Right atrium auricular region (tissue), 2 donors: ENCODE measurements at regions not wholly inside any gene's neighbourhood (a gene's known extent, or its start where the extent isn't known, plus 50 kb on each side); places are given as distances from the start of the nearest gene placed in this dataset.

Experiments
- DNase-seq: peaks from one replicate; pipeline ENCODE4 v3.0.0-alpha.2; 2019; ENCODE audit warnings: low spot score
- H3K27ac ChIP-seq, 2 donors: fragments of 200-600 bp; sonication (generic); 1 replicate in 1 of 2; 2 replicates in 1 of 2; pipeline ENCODE4 v1.5.1; 2016 to 2019
- H3K27me3 ChIP-seq, 2 donors: fragments of 200-600 bp; sonication (generic); one replicate each; pipeline versions ENCODE4 v1.5.1 to v1.6.0; 2017 to 2019
- H3K36me3 ChIP-seq: fragments of 200-600 bp; sonication (generic); one replicate; pipeline ENCODE4 v1.5.1; 2016
- H3K4me1 ChIP-seq, 2 donors: fragments of 200-600 bp; sonication (generic); one replicate each; pipeline versions ENCODE4 v1.5.1 to v1.6.0; 2017 to 2019
- H3K4me3 ChIP-seq, 2 donors: fragments of 200-600 bp; sonication (generic); 1 replicate in 1 of 2; 2 replicates in 1 of 2; pipeline ENCODE4 v1.5.1; 2017 to 2019; ENCODE audit warnings: mild to moderate bottlenecking in 1 of 2, moderate library complexity in 1 of 2
- H3K9me3 ChIP-seq, 2 donors: fragments of 200-600 bp; sonication (generic); one replicate each; pipeline ENCODE4 v1.5.1; 2019
- CTCF ChIP-seq, 2 donors: fragments of 200-600 bp; sonication (generic); IDR thresholded peaks; one replicate each; pipeline ENCODE4 v1.5.1; 2019; ENCODE audit warnings: antibody characterized with exemption in 2 of 2

- Histone ChIP-seq H3K27ac (peak overlapping the region in 1 of 2 donors; percentile 60), H3K27me3 (no peaks in the 10 kb centered on the region), H3K36me3 (no peaks in the 10 kb centered on the region), H3K4me1 (peaks cover 0 to 34% of the 10 kb centered on the region in 2 donors), H3K9me3 (no peaks in the 10 kb centered on the region), H3K4me3 (no peak overlapping the region)
- no peak for TF ChIP-seq CTCF (IDR thresholded peaks at IDR 0.05)
- peak; percentile 64 for DNase-seq
Measured at GRCh38 chr13:33490461-33491327, 205.1 kb upstream of the STARD13 start.

GRCh38 chr13:33493672-33494365 lies 208.3 kb upstream of the STARD13 start:
- no peak for TF ChIP-seq CTCF (IDR thresholded peaks at IDR 0.05)
- Histone ChIP-seq H3K4me3 (no peak overlapping the region), H3K36me3 (no peaks in the 10 kb centered on the region), H3K4me1 (peaks cover 0 to 24% of the 10 kb centered on the region in 2 donors), H3K9me3 (no peaks in the 10 kb centered on the region), H3K27ac (peak overlapping the region; percentile 59 to 64), H3K27me3 (no peaks in the 10 kb centered on the region)
- DNase-seq, result no peak

- Histone ChIP-seq H3K36me3 (no peaks in the 10 kb centered on the region), H3K27me3 (no peaks in the 10 kb centered on the region), H3K4me1 (peaks cover 0 to 24% of the 10 kb centered on the region in 2 donors), H3K4me3 (no peak overlapping the region), H3K9me3 (no peaks in the 10 kb centered on the region), H3K27ac (peak overlapping the region; percentile 59 to 64)
- TF ChIP-seq CTCF (IDR thresholded peaks at IDR 0.05), result no peak
- no peak for DNase-seq
Measured at GRCh38 chr13:33494596-33495204, 209.1 kb upstream of the STARD13 start.

- H3K27ac ChIP-seq, result no peak overlapping the region
- H3K9me3 ChIP-seq, result no peaks in the 10 kb centered on the region
- DNase-seq, result no peak
- H3K36me3 ChIP-seq, result no peaks in the 10 kb centered on the region
- no peak overlapping the region for H3K4me3 ChIP-seq
- H3K27me3 ChIP-seq, result no peaks in the 10 kb centered on the region
- H3K4me1 ChIP-seq, result peaks cover 0 to 14% of the 10 kb centered on the region in 2 donors
- TF ChIP-seq CTCF (IDR thresholded peaks at IDR 0.05), result no peak
Measured at GRCh38 chr13:33496336-33496735, 210.8 kb upstream of the STARD13 start.

- Histone ChIP-seq H3K27ac (peak overlapping the region in 1 of 2 donors; percentile 18), H3K4me1 (peaks cover 0 to 14% of the 10 kb centered on the region in 2 donors)
Measured at GRCh38 chr13:33497146-33497845, 211.7 kb upstream of the STARD13 start.

More at GRCh38 chr13:33497146-33497845, 211.7 kb upstream of the STARD13 start:
- H3K9me3 ChIP-seq, result no peaks in the 10 kb centered on the region
- no peak for DNase-seq
- no peaks in the 10 kb centered on the region for H3K36me3 ChIP-seq
- no peak for TF ChIP-seq CTCF (IDR thresholded peaks at IDR 0.05)
- H3K4me3 ChIP-seq, result no peak overlapping the region
- no peaks in the 10 kb centered on the region for H3K27me3 ChIP-seq
